HG02852 (cell line): ENCODE measurements at regions not wholly inside any gene's neighbourhood (a gene's known extent, or its start where the extent isn't known, plus 50 kb on each side); places are given as distances from the start of the nearest gene placed in this dataset.
"Not testable (repeated sequence)": the region's sequence is repeated elsewhere in the genome, so short reads cannot be mapped to it uniquely, and the experiment has no call there.

Source experiments
- ATAC-seq: cut with Tn5 transposase; IDR thresholded peaks from one replicate; pipeline ENCODE4 v1.9.1; 2021; ENCODE audit warnings: mild to moderate bottlenecking, moderate library complexity; ENCODE audit not compliant: unreplicated experiment

DNA sequence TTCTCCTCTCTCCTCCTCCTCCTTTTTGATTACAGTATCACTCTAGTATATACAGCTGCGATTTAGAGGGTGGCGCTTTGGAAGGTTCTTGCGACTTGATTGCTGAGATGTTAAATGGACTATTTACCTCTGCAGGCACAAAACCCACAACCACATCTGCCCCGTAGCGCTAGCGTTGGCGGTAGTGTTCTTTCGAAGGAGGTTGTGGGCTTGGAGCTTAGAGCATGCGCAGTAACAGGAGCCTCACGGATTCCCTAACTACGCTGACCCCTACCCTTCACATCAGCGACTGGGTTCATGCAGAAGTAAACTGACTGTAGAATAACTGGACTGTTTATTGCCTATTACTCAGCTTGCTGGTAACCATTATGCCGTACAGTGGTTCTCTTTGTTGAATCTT is 58.0 kb downstream of the CGGBP1 start:
- ATAC-seq = no peak

DNA sequence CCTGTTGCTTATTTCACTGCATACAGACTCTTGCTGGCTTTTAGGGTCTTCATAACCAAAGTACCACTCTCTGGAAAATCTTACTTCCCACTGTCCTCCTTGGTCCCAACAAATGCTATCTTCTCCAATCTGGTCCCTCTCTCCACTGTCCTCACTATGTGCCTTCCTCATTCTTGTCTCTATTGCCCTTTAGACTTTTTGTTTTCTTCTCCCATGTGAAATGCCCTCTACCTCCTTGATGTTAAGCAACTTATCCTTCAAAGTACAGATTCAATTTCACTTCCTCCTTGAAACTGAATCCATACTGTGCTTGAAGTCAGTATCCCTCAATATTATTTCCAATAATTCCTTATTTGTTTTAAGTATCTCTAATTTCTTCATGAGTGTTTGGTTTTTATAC is 60.8 kb downstream of the CGGBP1 start:
- no peak for ATAC-seq

DNA sequence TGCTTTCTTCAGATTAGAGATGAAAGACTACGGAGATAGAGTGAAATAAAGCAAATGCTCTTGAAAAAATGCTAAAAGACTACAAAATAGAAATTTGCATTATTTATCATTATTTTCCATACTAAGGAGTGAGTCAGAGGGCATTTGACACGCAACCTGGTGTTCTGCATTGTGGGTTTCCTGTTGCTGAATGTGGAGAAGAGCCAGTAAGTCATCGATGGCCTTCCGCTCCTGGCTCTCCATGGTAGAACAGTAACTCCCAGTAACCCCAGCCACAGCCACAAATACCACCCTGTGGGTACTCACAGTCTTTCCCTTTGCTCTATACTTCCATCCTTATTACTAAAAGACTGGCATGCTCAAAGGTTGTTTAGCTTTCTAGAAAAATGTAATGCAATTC is 61.5 kb downstream of the CGGBP1 start:
- ATAC-seq = peak; percentile 81

DNA sequence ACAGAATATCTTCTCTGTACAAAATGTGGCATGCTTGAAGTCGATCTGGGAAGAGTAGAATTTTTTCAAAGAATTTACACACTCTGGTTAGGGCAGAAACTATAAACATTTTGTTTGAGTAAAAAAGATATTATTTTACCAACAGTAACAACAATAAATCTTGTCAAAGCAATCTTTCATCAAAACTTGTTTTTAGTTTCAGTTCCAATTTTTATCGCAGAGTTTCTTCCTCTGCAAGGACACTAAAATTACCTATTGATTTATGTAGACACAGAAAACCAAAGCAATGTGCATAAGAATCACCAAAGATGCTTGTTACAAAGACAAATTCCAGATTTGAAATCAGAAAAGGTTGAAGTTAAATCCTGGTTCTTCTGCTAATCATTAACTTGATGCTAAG is 61.9 kb downstream of the CGGBP1 start:
- ATAC-seq = peak; percentile 24

DNA sequence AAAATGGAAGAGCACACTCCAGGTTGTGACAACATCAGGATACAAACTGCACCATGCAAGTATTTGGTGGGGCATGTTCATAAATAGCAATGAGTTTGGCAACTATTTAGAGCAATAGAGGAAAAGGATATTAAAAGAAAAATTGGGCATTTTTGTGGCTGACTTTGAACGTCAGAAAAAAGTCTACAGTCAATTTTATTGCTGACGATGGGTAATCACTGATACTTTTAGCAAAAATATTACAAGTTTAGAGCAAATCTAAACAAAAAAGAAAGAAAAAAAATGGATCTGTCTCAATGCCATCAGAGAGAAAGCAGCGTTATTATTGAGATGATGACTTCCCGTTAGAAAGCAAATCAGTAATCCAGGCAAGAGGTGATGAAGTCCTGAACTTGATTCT is 65.2 kb downstream of the CGGBP1 start:
- no peak for ATAC-seq

DNA sequence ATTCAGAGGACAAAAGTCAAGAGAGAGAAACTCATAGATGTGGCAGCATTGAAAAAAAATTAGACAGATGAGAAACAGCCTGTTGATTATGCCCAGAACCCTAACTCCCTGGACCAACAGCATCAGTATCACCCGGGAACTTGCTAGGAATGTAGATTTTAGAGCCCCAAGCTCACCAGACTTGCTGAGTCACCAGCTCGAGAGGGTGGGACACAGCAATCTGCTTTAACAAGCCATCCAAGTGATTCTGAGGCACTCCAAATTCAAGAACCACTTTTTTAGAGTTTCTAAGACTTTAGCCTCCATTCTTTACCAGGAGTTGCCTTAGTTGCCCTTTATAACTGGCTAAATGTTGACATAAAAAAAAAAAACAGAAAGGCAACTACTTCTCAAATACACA is 70.9 kb downstream of the CGGBP1 start:
- ATAC-seq = no peak

DNA sequence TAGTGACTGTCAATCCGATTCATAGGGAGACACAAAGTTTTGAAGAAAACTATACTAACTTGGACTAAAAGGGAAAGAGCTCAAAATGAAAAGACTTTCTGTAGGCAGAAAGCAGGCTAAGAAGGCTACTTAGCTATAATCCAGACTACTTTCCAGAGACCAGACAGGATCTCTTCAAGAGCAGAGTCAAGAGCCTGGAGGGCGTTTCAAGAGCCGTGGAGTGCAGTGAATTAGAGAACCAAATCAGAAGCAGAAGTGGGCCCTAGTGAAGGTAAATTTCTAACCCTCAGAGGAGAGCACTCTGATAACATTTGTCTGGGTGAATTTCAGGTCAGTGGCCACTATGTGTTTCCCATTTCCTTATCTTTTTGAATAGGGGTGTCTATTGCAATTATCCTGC is 76.4 kb downstream of the CGGBP1 start:
- ATAC-seq = no peak

DNA sequence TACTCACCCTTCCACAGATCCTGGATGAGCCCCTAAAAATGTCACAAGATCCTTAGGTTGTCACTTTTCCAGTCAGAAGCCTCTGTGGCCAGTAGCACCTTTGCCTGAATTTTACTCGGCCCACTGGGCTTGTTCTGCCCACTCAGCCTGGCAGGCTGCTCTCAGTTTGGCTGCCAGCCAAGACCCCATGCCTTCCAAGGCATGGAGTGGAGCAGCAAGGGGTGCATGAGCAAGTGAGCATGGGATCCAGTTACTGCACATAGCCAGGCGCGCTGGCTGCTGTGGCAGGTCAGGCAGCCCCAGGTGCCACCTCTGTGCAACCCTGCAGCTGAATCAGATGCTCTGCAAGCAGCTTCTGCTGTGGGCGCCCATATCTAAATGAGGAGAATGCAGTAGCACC is 79.3 kb downstream of the CGGBP1 start:
- ATAC-seq = no peak

DNA sequence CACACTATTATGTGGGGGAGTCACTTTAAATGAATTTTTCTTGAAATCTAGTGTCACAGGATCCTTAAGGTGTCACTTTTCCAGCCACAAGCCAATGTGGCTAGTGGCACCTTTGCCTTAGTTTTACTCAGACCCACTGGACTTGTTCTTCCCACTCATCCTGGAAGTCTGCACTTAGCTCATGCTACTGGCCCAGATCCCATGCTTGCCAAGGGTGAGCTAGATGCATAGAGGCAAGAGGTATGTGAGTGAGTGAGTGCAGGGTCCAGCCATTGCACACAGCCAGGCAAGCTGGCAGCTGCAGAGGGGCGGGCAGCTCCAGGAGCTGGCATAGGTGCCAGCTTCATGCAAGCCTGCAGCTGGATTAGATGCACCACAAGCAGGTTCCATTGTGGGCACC is 81.0 kb downstream of the CGGBP1 start:
- ATAC-seq = no peak

DNA sequence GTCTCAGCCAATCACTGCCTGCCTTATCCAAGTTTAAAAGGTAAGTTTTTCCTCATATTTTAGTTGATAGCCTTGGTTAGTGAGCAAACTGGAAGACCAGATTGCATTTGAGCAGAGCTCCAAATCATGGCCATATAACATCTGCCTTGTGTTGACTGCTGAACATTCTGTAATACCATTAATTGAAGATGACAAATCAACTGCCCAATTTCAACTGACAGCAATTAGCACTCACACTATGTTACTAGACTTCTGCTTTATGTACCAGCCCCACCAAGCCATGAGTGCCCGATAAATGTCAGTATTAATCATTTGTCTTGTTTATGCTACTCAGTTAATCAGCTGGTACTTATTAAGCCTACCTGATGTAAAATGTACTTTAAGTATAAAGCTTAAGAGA is 83.1 kb downstream of the CGGBP1 start:
- ATAC-seq = no peak

DNA sequence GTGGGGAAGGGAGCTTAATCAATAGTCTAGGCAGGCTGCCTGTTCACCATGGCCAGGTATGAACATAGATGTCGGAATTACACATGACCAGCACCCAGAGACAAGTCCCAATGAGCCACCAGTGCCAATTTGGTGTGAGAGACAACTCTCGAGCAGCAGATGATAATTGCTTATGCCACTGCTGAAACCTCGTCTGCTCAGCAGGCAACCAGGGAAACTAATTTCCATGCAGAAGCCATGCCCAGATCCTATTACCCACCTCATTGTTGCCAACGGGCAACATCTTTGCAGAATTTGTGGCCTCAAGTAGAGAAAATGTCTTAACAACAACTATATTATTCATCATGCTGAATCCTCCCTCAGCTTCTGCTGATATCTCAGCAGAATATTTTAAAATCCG is 84.9 kb downstream of the CGGBP1 start:
- no peak for ATAC-seq

DNA sequence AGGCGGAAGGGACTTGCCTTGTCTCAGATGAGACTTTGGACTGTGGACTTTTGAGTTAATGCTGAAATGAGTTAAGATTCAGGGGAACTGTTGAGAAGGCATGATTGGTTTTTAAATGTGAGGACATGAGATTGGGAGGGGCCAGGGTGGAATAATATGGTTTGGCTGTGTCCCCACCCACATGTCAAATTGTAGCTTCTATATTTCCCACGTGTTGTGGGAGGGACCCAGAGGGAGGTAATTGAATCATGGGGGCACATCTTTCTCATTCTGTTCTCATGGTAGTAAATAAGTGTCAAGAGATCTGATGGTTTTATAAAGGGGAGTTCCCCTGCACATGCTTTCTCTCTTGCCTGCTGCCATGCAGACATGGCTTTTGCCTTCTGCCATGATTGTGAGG is 89.2 kb downstream of the CGGBP1 start:
- no peak for ATAC-seq

DNA sequence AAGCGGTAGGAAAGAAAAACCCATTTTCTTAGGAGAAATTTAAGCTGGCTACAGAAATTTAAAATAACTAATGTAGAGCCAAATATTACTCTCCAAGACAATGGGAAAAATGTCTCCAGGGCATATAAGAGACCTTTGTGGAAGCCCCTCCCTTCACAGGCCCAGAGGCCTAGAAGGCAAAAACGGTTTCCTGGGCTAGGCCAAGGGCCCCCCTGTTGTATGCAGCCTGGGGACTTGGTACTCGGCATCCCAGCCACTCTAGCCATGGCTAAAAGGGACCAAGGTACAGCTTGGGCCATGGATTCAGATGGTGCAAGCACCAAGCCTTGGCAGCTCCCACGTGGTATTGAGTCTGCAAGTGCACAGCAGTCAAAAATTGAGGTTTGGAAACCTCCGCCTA is 90.1 kb downstream of the CGGBP1 start:
- no peak for ATAC-seq

DNA sequence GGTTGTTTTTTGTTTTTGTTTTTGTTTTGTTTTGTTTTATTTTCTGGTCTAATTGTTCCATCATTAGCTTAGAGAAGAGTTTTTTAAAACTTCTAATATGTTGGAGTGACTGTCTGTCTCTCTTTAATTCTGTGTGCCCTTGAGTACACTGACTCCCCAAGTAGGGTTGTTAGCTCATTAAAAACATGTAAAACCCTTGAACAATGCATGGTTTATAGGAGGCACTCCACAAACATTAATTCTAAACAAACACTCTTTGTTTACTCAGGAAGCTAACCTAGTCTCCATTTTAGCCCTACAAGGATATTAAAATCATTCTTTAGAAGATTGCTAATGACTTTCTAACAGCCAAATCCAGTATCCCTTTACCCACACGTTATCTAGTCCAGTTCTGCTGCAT is 100.5 kb downstream of the CGGBP1 start:
- ATAC-seq = no peak

DNA sequence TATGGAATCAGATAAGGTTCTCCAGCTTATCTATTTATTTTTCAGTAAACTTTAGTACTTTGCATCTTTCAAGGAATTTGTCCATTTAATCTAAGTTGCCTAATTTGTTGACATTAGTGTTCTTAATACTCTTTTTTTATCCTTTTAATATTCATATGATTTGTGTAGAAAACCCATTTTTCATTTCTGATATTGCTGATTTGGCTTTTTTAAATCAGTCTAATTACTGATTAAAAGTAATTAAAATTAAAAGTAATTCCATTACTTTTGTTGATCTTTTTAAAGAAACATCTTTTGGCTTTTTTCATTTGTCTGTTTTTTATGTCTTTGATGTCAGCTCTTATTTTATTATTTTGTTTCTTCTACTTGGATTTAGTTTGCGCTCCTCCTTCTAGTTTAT is 101.2 kb downstream of the CGGBP1 start:
- ATAC-seq = no peak

DNA sequence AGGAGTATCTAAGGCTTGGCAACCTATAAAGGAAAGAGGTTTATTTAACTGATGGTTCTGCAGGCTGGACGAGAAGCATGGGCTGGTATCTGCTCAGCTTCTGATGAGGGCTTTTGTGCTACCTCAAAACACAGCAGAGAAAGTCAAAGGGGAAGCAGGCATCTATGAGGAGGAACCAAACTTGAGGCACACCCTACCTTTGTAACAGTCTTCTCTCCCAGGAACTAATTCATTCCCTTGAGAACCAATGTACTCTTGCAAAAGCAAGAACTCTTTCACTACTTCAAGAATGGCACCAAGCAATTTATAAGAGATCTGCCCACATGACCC is 109.0 kb downstream of the CGGBP1 start:
- no peak for ATAC-seq

DNA sequence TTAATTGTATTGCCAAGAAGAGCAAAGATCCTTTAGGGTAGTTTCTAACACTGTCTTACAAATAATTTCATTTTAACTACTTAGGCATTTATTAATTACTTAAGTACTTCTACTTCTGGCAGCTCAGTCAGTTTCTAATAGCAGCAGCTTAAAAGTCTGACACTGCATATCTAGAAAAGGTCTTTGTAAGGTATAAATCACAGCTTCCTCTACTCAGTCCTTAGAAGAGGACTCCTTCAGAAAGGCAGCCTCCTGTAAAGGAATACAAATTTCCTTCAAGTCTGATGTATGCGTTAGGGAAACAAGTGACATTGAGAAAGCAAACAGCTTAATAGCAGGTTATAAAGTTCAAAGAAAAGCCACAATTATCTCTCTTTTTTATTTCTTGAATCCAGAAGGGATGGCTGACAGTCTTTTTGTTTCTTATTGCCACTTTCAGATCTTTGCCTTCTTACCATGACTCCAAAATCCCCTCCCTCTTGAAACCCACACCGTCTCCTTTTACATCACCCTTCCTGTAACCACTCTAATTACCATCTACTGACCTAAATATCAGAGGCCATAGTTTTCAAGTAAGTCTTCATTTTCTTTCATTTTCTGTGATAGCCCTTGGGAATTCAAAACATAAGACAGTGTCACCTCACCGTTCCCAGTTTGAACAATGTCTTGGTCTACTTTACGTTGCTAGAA is 109.5 kb downstream of the CGGBP1 start:
- peak; percentile 77 for ATAC-seq

DNA sequence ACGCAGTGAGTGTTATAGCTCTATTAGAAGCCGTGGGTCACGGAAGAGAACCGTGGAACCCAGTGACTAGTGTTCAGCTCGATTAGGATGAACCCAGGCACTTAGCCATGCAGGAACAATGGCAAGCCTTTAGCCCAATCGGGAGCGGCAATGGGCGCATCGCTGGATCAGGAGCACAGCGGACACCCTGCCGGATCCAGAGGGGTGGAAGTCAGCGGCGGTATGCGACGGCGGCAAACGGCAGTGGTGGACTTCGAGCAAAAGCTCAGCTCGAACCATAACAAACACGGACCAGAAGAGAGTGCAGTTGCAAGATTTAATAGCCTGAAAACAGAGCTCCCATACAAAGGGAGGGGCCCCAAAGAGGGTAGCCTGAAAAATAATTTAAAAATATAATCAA is 112.8 kb downstream of the CGGBP1 start:
- not testable (repeated sequence) for ATAC-seq

DNA sequence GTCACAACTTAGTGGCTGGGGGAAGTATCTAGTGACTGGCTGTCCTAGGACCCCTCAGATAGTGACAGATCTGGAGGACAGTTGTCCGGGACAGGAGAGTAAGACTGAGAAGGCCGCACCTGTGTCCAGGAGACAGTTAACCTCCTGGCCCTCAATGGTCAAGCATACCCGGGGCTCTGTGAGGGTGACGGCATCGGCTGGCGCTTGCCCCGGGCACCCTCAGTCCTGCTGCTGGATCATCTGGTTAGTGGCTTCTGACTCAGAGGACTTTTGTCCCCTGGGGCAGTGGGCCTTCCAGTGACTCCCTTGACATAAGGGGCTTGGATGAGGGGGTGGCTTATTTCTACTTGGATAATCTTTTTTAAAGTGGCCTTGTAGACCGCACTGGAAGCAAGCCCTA is 116.5 kb downstream of the CGGBP1 start:
- not testable (repeated sequence) for ATAC-seq

DNA sequence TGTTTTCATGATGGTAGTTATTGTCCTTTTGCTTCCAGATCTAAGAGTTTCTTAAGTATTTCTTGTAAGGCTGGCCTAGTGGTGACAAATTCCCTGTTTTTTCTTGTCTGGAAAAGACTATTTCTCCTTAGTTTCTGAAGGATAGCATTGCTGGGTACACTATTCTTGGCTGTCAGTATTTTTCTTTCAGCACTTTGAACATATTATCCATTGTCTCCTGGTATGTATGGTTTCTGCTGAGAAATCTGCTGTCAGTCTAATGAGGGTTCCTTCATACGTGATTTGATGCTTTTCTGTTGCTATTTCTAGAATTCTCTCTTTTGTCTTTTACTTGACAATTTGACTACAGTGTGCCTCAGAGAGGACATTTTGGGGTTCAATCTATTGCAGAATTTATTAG is 134.3 kb downstream of the CGGBP1 start:
- no peak for ATAC-seq

DNA sequence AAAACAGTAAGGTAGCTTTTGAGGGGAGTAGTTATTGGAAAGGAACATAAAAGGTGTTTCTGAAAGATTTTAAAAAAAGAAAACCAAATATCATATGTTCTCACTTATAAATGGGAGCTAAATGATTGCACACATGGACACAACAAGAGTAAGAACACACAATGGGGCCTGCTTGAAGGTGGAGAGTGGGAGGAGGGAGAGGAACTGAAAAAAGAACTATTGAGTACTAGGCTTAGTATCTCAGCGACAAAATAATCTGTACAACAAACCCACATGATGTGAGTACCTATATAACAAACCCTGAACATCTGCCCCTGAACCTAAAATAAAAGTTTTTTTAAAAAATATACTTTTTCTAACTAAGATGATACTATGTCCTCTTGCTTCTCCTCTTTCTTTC is 138.3 kb downstream of the CGGBP1 start:
- no peak for ATAC-seq

DNA sequence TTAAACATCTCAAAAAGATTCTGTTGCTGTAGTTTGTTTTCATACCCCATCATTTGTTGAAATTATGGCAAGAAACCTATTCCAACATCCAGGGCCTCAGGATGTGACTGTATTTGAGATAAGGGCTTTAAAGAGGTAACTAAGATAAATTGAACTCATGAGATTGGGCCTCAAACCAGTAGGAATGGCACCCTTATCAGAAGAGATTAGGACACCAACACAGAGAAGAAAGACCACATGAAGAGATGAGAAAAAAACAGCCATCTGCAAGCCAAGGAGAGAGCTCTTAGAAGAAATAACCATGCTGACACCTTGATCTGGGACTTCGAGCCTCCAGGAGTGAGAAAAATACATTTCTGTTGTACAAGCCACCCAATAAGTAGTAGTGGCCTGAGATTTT is 157.7 kb downstream of the CGGBP1 start:
- no peak for ATAC-seq

DNA sequence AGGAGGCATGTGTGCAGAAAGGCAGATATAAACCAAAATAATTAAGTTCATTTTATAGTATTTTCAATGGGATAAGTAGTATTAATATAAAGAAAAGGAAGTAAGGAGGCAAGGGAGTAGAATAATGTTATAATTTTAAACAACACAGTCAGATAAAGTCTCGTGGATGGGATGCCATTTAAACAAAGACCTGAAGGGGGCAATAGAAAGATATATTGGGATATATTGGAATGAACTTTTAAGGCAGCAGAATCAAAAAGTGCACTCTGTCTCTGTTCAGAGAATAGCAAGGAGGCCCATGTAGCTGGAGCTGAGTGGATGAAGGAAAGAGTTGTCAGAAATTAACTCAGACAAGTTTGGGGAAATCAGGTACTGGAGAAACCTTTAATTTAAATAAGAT is 158.7 kb downstream of the CGGBP1 start:
- no peak for ATAC-seq

DNA sequence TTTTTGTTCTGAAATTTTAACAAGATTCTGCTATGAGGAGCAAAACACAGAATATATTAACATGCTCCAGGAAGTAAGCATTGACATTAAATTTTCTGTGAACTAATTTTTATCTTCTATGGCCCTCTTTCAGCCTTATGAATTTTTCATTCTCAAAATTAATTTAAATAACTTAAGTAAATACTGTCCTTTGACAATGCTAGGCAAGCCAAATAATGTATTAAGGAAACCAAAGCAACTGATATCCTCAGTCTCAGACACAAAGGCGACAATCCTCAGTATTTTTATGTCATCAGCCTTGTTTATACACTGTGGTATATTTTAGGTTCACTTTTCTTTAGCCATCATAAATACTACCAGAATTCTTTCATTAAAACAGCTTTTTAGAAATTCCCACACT is 159.8 kb downstream of the CGGBP1 start:
- ATAC-seq = no peak
